OCI-LY1 (cell line): ENCODE measurements at regions not wholly inside any gene's neighbourhood (a gene's known extent, or its start where the extent isn't known, plus 50 kb on each side); places are given as distances from the start of the nearest gene placed in this dataset.

Source experiments
- H2AFZ ChIP-seq: fragments of 200-600 bp; sonication (generic), shearing (Covaris generic); 2 replicates; pipeline ENCODE4 v1.6.0; 2014; ENCODE audit warnings: antibody characterized with exemption, mild to moderate bottlenecking, low read length
- H3F3A ChIP-seq: fragments of 200-600 bp; sonication (generic), shearing (Covaris generic); 2 replicates; pipeline ENCODE4 v1.6.0; 2014; ENCODE audit warnings: mild to moderate bottlenecking, antibody characterized with exemption, low read length, moderate library complexity; ENCODE audit not compliant: insufficient read depth
- H3K27ac ChIP-seq: fragments of 200-600 bp; sonication (generic); 2 replicates; pipeline ENCODE4 v1.5.1; 2014; ENCODE audit warnings: low read length, mixed run types, mild to moderate bottlenecking, low read depth; ENCODE audit not compliant: poor library complexity, severe bottlenecking
- H3K27me3 ChIP-seq: fragments of 200-600 bp; sonication (generic); 2 replicates; pipeline ENCODE4 v1.6.0; 2014; ENCODE audit warnings: antibody characterized with exemption, mild to moderate bottlenecking, low read length, moderate library complexity; ENCODE audit not compliant: insufficient read depth
- H3K36me3 ChIP-seq: fragments of 200-600 bp; sonication (generic); 2 replicates; pipeline ENCODE4 v1.6.1; 2014; ENCODE audit warnings: mild to moderate bottlenecking, antibody characterized with exemption, low read length, moderate library complexity, mixed read lengths; ENCODE audit not compliant: insufficient read depth
- H3K4me1 ChIP-seq: fragments of 200-600 bp; sonication (generic); 2 replicates; pipeline ENCODE4 v1.5.1; 2014; ENCODE audit warnings: mild to moderate bottlenecking, low read length, moderate library complexity; ENCODE audit not compliant: insufficient read depth, severe bottlenecking
- H3K4me2 ChIP-seq: fragments of 200-600 bp; sonication (generic), shearing (Covaris generic); 2 replicates; pipeline ENCODE4 v1.6.1; 2014; ENCODE audit warnings: low read length
- H3K4me3 ChIP-seq: fragments of 200-600 bp; sonication (generic); 2 replicates; pipeline ENCODE4 v1.5.1; 2014; ENCODE audit warnings: low read length, low read depth, mild to moderate bottlenecking, mixed read lengths; ENCODE audit not compliant: poor library complexity, severe bottlenecking
- H3K79me2 ChIP-seq: fragments of 200-600 bp; shearing (Covaris generic); 2 replicates; pipeline ENCODE4 v1.6.1; 2016; ENCODE audit warnings: mixed run types, low read length, mixed read lengths; ENCODE audit not compliant: insufficient read depth
- H3K9ac ChIP-seq: fragments of 200-600 bp; sonication (generic), shearing (Covaris generic); 2 replicates; pipeline ENCODE4 v1.6.1; 2014; ENCODE audit warnings: mild to moderate bottlenecking, low read length, mixed read lengths
- H3K9me2 ChIP-seq: fragments of 200-600 bp; sonication (generic), shearing (Covaris generic); 2 replicates; pipeline ENCODE4 v1.6.1; 2014; ENCODE audit warnings: low read depth, mild to moderate bottlenecking, low read length, mixed read lengths
- H3K9me3 ChIP-seq: fragments of 200-600 bp; shearing (Covaris generic); 2 replicates; pipeline ENCODE4 v1.6.1; 2014; ENCODE audit warnings: low read length, mixed read lengths
- H4K20me1 ChIP-seq: fragments of 200-600 bp; sonication (generic), shearing (Covaris generic); 2 replicates; pipeline ENCODE4 v1.6.0; 2016; ENCODE audit warnings: mild to moderate bottlenecking, low read length; ENCODE audit not compliant: insufficient read depth
- EZH2 ChIP-seq: fragments of 200-600 bp; sonication (generic), shearing (Covaris generic); IDR thresholded peaks from 2 replicates; pipeline ENCODE4 v1.8.0; 2017; ENCODE audit warnings: borderline replicate concordance, mixed run types, mild to moderate bottlenecking, antibody characterized with exemption, low read length, moderate library complexity, mixed read lengths
- TF ChIP-seq, protein P1 (sequence below): fragments of 200-600 bp; sonication (generic), shearing (Covaris generic); IDR thresholded peaks from 2 replicates; pipeline ENCODE4 v1.5.1; 2017; ENCODE audit warnings: mild to moderate bottlenecking, antibody characterized with exemption, low read length, moderate library complexity, mixed read lengths

DNA sequence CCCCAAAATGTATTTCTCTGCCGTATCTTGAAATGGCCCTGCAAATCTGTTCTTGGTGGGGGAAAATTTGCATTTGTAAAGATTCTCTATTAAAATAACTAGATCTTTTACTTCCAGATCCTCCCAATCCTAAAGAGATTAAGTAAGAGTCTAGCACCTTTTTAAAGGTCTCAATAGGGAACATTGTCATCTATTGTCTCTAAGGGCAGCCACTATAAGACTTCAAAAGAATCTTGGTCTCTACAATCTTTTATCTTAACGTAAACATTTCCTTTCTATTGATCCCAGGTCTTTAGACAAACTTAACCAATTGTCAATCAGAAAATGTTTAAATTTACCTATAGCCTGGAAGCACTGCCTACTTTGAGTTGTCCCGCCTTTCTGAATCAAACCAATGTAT is 1313.3 kb downstream of the ROBO2 start:
- Histone ChIP-seq H3K9me2 (no peaks in the 10 kb centered on the region), H2AFZ (no peak overlapping the region), H3K4me2 (no peak overlapping the region), H3K79me2 (no peaks in the 10 kb centered on the region), H3K36me3 (no peaks in the 10 kb centered on the region), H3K27ac (no peak overlapping the region), H3K4me3 (no peak overlapping the region), H3K27me3 (no peaks in the 10 kb centered on the region), H4K20me1 (no peaks in the 10 kb centered on the region), H3K4me1 (no peaks in the 10 kb centered on the region), H3K9ac (no peak overlapping the region), H3K9me3 (no peaks in the 10 kb centered on the region), H3F3A (no peaks in the 10 kb centered on the region)
- TF ChIP-seq EZH2, result no peak
- TF ChIP-seq, protein P1, sequence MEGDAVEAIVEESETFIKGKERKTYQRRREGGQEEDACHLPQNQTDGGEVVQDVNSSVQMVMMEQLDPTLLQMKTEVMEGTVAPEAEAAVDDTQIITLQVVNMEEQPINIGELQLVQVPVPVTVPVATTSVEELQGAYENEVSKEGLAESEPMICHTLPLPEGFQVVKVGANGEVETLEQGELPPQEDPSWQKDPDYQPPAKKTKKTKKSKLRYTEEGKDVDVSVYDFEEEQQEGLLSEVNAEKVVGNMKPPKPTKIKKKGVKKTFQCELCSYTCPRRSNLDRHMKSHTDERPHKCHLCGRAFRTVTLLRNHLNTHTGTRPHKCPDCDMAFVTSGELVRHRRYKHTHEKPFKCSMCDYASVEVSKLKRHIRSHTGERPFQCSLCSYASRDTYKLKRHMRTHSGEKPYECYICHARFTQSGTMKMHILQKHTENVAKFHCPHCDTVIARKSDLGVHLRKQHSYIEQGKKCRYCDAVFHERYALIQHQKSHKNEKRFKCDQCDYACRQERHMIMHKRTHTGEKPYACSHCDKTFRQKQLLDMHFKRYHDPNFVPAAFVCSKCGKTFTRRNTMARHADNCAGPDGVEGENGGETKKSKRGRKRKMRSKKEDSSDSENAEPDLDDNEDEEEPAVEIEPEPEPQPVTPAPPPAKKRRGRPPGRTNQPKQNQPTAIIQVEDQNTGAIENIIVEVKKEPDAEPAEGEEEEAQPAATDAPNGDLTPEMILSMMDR, result no peak

DNA sequence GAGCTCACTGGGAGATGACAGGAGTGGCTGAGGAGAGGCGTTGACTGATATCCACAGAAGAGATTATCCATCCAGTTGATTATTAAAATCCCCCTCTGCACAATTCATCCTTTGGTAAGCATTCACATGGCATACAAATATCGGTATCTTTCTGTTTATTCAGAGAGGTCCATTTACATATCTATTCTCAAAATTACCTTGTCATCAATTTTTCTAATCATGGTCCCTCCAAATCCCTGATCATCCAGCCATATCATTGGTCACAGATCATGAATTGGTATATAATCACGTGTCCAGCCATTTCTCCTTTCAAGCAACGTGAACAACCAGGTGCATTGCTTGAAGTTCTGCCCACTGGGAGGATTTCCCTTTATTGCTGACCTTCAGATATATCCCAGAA is 1321.0 kb downstream of the ROBO2 start:
- Histone ChIP-seq H3K4me3 (no peak overlapping the region), H3K27me3 (no peaks in the 10 kb centered on the region), H3K4me2 (no peak overlapping the region), H4K20me1 (no peaks in the 10 kb centered on the region), H2AFZ (no peak overlapping the region), H3K27ac (no peak overlapping the region), H3K9me2 (no peaks in the 10 kb centered on the region), H3K9ac (no peak overlapping the region), H3F3A (no peaks in the 10 kb centered on the region), H3K36me3 (no peaks in the 10 kb centered on the region), H3K9me3 (no peaks in the 10 kb centered on the region), H3K79me2 (no peaks in the 10 kb centered on the region), H3K4me1 (no peaks in the 10 kb centered on the region)
- no peak for TF ChIP-seq EZH2

DNA sequence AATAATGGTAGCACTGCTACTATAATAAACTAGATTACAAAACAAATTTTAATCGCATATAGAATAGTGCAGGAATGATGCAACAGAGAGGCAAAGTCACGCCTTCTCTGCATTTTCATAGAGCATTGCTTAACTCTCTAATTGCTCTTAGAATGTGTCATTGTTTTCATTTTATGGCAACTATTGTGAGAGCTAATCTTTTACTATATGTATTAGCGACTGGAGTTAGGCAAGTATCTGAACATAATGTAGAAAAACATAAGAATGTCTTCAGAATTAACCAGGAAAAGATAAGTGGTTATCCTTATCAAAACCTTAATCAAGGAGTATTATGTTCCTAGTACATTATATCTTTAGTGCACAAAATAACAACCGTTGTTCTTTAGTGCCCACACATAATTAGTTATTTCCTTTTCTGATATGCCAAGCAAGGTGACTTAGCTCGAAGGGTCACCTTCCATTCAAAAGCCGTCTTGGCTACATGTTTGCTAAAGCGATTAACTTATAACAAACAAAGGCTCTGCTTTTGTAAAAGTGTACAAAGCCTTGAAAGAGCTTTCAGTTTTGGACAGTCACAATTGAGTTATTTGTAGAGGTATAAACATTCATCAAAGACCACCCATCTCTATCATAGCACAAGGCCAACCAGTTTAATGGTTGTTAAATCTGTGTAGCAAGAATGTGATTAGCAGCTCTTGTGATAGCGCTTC is 1328.9 kb downstream of the ROBO2 start:
- no peak overlapping the region for H3K27ac ChIP-seq
- no peaks in the 10 kb centered on the region for H3K9me2 ChIP-seq
- H3K4me2 ChIP-seq, result no peak overlapping the region
- H3F3A ChIP-seq, result no peaks in the 10 kb centered on the region
- H3K4me1 ChIP-seq, result no peaks in the 10 kb centered on the region
- H3K9me3 ChIP-seq, result no peaks in the 10 kb centered on the region
- H3K4me3 ChIP-seq, result no peak overlapping the region
- no peak overlapping the region for H2AFZ ChIP-seq
- no peaks in the 10 kb centered on the region for H3K27me3 ChIP-seq
- no peaks in the 10 kb centered on the region for H4K20me1 ChIP-seq
- H3K79me2 ChIP-seq, result no peaks in the 10 kb centered on the region
- H3K9ac ChIP-seq, result no peak overlapping the region
- H3K36me3 ChIP-seq, result no peaks in the 10 kb centered on the region
- TF ChIP-seq EZH2, result no peak
- TF ChIP-seq, protein P1, result no peak

DNA sequence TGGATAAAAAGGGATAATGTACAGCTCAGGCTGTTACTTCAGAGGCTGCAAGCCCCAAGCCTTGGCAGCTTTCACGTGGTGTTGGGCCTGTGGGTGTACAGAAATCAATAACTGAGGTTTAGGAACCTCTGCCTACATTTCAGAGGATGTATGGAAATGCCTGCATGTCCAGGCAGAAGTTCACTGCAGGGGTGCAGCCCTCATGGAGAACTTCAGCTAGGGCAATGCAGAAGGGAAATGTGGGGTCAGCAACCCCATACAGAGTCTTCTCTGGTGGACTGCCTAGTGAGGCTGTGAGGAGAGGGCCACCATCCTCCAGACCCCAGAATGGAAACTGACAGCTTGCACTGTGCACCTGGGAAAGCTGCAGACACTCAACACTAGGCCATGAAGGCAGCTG is 1350.3 kb downstream of the ROBO2 start:
- H3K27ac ChIP-seq, result no peak overlapping the region
- H3K79me2 ChIP-seq, result no peaks in the 10 kb centered on the region
- no peak overlapping the region for H3K9ac ChIP-seq
- no peak overlapping the region for H3K4me2 ChIP-seq
- no peaks in the 10 kb centered on the region for H4K20me1 ChIP-seq
- no peaks in the 10 kb centered on the region for H3F3A ChIP-seq
- H3K9me2 ChIP-seq, result no peaks in the 10 kb centered on the region
- TF ChIP-seq, protein P1, result no peak
- TF ChIP-seq EZH2, result no peak
- no peak overlapping the region for H3K4me3 ChIP-seq
- H3K27me3 ChIP-seq, result no peaks in the 10 kb centered on the region
- H2AFZ ChIP-seq, result no peak overlapping the region
- no peaks in the 10 kb centered on the region for H3K4me1 ChIP-seq
- no peaks in the 10 kb centered on the region for H3K36me3 ChIP-seq
- H3K9me3 ChIP-seq, result 0 out of 2 replicates have a peak, but pooled peaks cover 2% of the 10 kb centered on the region
